GM21423 (cell line): ENCODE measurements at regions not wholly inside any gene's neighbourhood (a gene's known extent, or its start where the extent isn't known, plus 50 kb on each side); places are given as distances from the start of the nearest gene placed in this dataset.
"Not testable (repeated sequence)": the region's sequence is repeated elsewhere in the genome, so short reads cannot be mapped to it uniquely, and the experiment has no call there.

ENCODE experiments used
- ATAC-seq: cut with Tn5 transposase; IDR thresholded peaks from one replicate; pipeline ENCODE4 v1.9.1; 2021; ENCODE audit warnings: mild to moderate bottlenecking, moderate library complexity; ENCODE audit not compliant: unreplicated experiment

- ATAC-seq: not testable (repeated sequence)
These were observed 141.7 kb downstream of the SPATA31A6 start for GRCh38 chr9:42325142-42325541.

GRCh38 chr9:42325561-42325960 is 142.1 kb downstream of the SPATA31A6 start:
- not testable (repeated sequence) for ATAC-seq

GRCh38 chr9:42326482-42326881 is 143.0 kb downstream of the SPATA31A6 start:
- not testable (repeated sequence) for ATAC-seq

- not testable (repeated sequence) for ATAC-seq
These were observed 151.9 kb downstream of the SPATA31A6 start for GRCh38 chr9:42335342-42335741.

GRCh38 chr9:42335984-42336657 is 152.7 kb downstream of the SPATA31A6 start:
- ATAC-seq: not testable (repeated sequence)

- ATAC-seq: not testable (repeated sequence)
These were observed 154.8 kb downstream of the SPATA31A6 start for GRCh38 chr9:42338275-42338674.

GRCh38 chr9:42339671-42340434 is 156.4 kb downstream of the SPATA31A6 start:
- ATAC-seq: not testable (repeated sequence)

GRCh38 chr9:42340435-42340723 is 156.9 kb downstream of the SPATA31A6 start:
- not testable (repeated sequence) for ATAC-seq

GRCh38 chr9:42341860-42342259 is 158.4 kb downstream of the SPATA31A6 start:
- ATAC-seq: not testable (repeated sequence)

- not testable (repeated sequence) for ATAC-seq
These were observed 158.8 kb downstream of the SPATA31A6 start for GRCh38 chr9:42342297-42342696.

- ATAC-seq: not testable (repeated sequence)
These were observed 161.0 kb downstream of the SPATA31A6 start for GRCh38 chr9:42344508-42344907.

GRCh38 chr9:42346916-42347315 is 163.5 kb downstream of the SPATA31A6 start:
- not testable (repeated sequence) for ATAC-seq

GRCh38 chr9:42349181-42349580 is 165.7 kb downstream of the SPATA31A6 start:
- ATAC-seq: not testable (repeated sequence)

- ATAC-seq: not testable (repeated sequence)
These were observed 167.0 kb downstream of the SPATA31A6 start for GRCh38 chr9:42350412-42350811.

- ATAC-seq: not testable (repeated sequence)
These were observed 174.3 kb downstream of the SPATA31A6 start for GRCh38 chr9:42357604-42358373.

GRCh38 chr9:42358626-42359247 is 175.3 kb downstream of the SPATA31A6 start:
- not testable (repeated sequence) for ATAC-seq

GRCh38 chr9:42364410-42365243 is 181.2 kb downstream of the SPATA31A6 start:
- ATAC-seq: peak; percentile 10

- ATAC-seq: peak; percentile 84
These were observed 181.9 kb downstream of the SPATA31A6 start for GRCh38 chr9:42365244-42365945.

GRCh38 chr9:42368279-42368881 is 184.9 kb downstream of the SPATA31A6 start:
- not testable (repeated sequence) for ATAC-seq
